NCI-H510A treated with DMSO at 0.1 percent for 48 hours (cell line): ENCODE measurements at regions not wholly inside any gene's neighbourhood (a gene's known extent, or its start where the extent isn't known, plus 50 kb on each side); places are given as distances from the start of the nearest gene placed in this dataset.
A peak's percentile ranks its signal among the peaks of the same experiment; 100 is the strongest.

Source experiments
- DNase-seq: peaks from one replicate; lab custom pipeline; 2025; lab: John Stamatoyannopoulos, UW

DNA sequence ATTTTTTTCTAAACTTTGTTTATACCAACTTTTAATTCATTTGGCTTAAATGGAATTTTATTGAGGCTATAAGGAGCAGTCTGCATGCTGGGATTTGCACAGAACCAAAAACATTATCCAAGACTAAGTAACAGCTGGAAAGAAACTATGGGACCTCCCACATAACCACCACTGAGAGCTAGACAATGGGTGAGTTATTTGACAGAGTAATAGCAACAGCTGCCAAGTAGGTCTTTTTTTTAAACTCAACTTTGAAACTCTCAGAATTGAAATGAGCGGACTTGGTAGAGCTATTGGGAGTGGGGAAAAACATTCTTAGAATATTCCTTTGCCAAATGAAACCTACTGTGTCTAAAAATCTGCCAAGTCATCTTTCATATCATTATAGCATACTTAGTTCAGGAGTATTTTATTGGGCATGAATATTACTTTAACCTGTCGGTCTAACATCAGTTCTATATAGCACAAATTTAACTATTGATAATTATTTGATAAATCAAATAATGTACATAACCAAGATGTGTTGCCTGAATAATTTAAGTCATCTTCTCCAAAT is 1428.0 kb downstream of the PCDH7 start:
- DNase-seq = no peak

DNA sequence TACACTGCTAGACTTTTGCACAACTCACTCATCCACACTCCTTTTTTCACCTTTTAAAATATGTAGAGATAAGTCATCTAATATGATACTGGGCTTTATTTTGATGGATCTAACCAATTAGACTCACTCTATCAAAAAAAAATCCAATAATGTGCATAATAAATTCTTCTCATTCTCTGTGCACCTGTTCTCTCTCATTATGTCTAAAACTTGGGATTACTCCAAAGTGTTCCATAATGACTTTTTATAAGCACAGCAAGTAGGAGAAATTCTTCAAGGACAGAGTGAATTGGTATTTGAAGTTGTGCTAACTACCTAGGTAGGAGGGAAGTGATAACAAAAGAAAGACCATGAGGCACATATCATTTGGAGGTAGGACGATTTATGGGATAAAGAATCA is 1438.8 kb downstream of the PCDH7 start:
- DNase-seq = no peak

DNA sequence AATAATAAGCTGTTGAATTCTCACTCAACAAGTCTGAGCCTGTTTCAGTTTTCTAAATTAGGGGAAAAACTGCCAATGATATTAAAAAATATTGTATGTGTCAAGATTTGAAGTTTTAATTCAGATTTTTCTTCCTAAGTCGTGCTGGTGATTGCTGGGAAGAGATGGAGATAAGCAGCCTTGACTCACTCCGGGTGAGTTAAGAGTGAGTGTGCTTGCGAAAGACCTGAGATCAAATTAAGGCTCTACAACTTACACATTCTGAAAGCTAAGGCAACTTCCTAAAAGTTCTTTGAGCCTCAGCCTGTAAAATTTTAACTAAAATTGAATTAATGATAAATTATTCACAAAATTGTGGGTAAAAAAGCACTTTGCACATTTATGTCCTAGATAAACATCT is 1441.2 kb downstream of the PCDH7 start:
- no peak for DNase-seq

DNA sequence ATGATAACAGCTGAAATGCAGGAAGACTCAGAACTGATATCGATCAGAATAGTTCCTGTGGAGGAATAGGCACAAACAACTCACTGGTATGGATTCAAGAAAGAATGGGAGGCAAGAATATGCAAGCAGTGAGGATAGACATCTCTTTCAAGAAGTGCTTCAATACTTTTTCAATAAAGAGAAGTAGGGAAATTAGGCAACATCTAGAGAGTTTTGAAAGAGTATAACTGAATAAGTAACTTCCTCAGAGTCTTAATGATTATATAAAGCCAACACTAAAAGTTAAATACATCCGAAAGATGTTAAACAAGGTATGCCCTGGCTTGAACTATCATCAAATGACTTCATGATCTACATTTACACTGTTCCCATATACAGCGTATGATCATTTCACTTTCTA is 1443.0 kb downstream of the PCDH7 start:
- DNase-seq = no peak

DNA sequence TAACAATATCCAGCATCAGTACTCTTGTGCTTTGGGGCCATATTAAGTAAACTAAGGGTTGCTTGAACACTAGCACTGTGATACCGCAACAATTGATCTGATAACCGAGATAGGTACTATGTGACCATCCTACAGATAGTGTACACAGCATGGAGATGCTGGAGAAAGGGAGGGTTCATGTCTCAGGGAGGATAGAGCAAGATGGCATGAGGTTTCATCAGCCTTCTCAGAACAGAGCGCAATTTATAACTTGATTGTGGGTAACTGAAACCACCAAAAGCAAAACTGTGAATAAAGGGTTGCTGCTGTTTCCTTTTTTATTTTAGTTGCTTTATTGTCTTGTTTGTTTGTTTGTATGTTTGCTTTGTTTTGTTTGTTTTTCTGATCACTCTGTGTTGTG is 1449.7 kb downstream of the PCDH7 start:
- DNase-seq = no peak

DNA sequence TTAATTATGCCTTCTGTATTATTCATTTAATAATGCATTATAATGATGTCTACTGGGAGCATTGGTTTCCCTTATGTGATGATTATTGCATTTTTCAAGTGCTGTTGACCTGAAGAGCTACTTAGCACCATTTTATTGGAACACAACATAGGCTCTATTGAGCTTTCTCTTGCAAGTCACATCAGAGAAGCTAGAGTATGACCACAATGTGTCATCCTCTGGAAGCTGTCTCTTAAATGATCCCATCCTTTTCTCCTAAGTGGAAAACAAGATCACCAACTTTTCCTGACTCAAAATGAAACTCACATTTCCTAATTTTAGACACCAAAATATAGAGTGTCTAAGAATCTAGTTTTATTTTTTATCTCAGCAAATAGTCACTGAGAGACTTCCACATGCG is 1451.9 kb downstream of the PCDH7 start:
- DNase-seq = no peak

DNA sequence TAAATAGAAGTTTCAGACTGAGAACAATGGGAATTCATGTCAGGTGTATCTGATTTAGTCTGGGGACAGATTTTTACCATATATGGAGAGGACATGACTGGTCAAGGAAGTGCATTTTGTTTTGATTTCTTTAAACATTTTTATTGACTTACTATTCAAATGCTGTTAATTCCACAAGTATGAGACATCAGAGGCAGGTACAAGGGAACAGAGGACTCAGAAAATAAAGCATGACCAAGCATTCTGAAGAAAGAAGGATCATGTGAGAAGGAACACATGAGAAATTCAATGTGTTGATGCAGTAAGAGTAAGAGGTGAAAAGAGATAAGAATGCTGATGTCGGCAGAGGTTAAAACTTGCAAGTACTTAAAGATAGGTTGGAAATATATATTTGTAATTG is 1452.6 kb downstream of the PCDH7 start:
- no peak for DNase-seq

DNA sequence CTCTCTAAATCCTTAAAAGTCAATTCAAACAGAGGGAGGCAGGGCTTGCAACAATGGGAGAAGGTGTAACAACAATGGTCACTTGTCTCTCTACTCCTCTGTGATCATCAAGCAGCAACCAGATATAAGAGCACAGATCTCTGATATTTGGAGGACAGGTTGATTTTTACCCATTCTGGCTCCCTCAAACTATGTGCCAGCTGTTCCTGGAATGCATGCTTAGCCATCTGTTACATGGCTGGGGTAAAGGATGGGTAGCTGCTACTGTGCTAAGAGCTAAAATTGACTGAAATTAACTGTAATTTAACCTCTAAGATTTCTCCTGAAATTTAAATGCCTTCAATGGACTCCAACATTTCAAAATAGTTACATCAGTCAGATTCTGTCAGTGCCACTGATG is 1459.9 kb downstream of the PCDH7 start:
- no peak for DNase-seq

DNA sequence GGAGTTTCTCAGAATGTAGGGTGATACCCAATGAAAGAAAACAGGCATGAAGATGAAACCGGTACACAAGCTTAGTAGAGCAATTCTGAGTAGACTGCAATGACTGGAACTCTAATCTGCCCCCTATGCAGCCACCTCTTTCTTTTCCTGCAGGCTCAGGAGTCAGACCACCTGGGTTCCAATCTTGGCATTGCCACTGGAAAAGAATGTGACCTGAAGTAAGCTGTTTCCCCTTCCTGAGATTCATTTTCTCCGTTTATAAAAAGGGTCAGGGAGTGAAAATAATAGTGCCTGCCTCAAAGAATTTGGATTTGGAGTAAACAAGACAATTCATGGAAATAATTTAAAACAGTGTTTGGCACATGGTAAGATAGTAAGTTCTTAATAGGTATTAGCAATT is 1464.0 kb downstream of the PCDH7 start:
- DNase-seq = no peak

DNA sequence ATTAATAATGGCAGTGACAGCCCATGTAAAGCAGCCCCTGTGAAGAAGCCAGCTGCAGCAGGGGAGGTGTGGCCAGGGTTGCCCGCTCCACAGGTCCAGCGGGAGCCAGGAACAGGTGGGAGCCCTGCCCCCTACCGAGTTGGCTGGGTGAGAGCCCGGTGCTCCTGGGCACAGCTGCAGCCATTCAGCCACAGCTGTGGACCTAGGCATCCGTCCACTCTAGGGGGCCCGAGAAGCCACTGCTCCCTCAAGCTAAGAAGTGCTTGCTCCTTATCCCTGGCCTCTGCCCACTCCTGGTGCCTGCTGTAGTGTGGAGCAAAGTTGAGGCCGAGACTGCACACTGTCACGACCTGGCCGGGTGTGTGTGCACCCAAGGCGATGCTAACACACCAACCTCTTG is 1469.0 kb downstream of the PCDH7 start:
- DNase-seq = no peak

DNA sequence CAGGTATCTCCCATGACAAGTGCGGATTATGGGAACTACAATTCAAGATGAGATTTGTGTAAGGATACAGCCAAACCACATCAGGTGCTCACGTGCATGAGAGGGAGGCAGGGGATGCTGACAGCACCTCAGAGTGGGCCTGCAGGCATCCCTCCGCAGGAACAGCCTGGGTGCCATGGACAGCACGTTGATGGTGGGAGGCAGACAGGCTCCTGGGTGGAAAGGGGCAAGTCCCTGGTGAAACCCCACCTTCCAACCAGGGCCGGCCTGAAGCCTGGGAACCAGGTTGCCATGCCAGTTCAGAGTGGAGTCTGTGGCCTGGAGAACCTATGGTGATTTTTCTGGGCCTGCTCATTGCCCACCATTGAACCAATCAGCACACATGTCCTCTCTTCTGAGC is 1469.6 kb downstream of the PCDH7 start:
- no peak for DNase-seq

DNA sequence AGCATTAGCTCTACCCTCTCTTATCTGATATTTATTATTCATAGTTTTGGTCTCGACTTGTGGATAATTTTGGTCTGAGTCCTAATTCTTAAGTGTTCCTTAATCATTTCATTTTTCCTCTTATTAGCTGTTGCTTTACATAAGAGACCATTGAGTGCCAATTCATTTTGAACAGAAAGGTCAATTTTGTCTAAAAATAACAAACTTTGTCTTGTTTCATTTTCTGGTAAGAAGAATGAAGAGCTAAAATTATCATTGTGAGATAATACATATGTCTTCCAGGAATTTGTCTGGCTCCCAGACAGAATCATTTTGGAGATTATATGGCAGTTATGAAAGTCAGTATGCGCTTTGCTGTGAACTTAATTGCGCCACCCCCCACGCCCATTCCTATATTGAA is 1471.8 kb downstream of the PCDH7 start:
- DNase-seq = no peak

DNA sequence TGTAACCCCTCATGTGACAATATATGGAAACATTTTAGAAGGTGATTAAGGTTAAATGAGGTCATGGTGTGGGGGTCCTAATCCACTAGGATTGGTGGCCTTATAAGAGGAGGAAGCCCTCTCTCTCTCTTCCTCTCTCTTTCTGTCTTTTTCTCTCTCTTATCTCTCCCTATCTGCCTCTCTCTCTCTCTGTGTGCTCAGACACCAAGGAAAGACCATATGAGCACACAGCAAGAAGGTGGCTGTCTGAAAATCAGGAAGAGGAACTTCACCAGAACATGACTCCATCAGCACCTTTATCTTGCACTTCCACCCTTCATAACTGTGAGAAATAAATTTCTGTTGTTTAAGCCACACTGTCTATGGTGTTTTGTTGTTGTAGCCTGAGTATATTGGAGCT is 1472.2 kb downstream of the PCDH7 start:
- DNase-seq = no peak

DNA sequence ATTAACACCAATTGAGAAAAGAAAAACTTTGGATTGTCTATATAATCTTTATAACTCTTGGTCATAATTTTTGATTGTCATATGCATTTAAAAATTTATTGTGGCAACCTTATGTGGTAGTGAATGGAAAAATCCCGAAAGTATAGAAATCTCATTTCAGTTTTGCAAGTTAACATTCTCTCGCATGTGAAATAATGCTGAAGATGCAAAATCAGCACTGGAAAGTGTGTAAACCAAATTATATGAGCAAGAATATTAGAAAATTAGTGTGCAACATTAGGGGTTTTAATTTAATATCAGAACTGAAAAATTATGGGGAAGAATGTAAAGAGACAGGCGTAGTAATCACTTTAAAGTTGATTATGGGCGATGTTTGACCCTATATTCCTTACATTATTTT is 1472.8 kb downstream of the PCDH7 start:
- no peak for DNase-seq

DNA sequence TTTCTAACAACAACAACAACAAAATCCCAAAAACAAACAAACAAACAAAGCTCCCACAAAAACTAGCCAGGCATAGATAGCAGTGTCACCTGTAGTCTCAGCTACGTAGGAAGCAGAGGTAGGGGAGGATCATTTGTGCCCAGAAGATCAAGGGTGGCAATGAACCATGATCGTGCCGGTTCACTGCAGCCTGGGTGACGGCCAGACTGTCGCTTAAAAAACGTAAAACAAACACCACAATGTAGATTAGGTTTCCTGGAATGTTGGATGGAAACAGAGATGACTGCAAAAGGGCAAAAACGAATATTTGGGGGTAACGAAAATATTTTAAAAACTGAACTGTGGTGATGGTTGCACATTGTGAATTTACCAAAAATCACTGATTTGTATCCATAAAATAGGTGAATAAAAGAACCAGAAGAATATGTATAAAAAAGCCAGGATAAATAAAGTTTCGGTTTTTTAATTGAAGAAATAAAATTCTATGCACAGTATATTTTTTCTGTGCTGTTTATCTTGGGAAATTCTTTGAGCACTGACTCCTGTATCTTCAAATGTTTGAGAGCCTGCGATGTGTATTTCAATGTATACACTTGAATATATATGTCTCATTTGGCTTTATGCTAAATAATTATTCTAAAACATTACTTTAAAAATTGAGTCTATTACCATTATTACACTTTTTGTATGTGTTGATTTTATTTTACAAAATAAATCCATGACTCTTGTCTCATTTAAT is 1477.0 kb downstream of the PCDH7 start:
- DNase-seq = peak; percentile 4

DNA sequence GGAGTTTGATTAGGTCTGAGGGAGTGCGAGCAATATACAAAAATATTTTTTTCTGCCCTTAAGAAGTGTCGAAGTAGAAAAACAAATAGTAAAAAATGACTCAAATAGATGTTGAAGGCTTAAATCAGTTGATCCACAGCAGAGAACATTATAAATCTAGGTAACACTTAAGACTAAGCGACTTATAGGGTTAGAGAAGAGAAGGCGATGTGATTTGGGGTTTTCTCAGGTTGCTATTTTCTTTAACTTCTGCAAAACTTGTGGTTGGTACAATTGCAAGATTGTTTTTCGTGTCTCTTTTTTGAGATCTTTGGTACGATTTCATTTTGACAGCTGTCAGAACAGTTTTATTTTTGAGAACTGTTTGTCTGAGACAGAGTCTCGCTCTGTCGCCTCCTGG is 1479.5 kb downstream of the PCDH7 start:
- no peak for DNase-seq

DNA sequence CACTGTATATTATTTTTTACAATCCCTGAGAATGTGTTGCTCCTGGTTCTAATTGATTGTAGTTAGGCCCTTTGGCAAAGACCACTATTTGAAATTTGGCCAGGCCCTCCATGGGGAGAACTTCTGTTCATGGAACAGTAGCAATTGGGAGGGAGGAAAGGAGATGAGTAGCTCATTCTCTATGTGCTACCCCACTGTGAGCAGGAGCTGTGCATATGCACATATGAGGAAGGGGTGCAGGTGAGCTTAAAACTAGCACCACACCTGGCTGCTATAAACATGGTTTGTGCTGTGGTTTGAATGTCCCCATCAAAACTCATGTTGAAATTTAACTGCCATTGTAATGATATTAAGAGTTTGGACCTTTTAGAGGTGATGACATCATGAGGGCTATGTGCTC is 1483.2 kb downstream of the PCDH7 start:
- no peak for DNase-seq

DNA sequence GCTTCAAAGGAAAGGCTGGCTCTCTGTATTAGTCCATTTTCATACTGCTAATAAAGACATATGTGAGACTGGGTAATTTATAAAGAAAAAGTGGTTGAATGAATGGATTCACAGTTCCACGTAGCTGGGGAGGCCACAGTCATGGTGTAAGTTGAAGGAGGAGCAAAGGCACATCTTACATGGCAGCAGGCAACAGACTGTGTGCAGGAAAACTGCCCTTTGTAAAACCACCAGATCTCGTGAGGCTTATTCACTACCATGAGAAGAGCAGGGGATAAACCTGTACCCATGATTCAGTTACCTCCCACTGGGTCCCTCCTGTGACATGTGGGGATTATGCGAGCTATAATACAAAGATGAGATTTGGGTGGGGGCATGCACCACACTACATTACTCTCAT is 1486.6 kb downstream of the PCDH7 start:
- no peak for DNase-seq

DNA sequence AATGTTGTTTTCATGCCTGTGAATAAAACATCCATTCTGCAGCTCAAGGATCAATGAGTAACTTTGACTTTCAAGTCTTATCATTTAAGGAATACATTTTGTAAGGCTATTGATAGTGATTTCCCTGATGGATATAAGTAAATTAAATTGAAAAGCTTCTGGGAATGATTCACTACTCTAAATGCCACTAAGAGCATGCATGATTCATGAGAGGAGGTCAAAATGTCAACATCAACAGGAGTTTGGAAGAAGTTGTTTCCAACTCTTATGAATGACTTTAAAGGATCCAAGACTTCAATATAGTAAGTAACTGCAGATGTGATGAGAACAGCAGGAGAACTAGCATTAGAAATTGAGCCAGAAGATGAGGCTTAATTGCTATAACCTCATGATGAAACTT is 1487.3 kb downstream of the PCDH7 start:
- DNase-seq = no peak

DNA sequence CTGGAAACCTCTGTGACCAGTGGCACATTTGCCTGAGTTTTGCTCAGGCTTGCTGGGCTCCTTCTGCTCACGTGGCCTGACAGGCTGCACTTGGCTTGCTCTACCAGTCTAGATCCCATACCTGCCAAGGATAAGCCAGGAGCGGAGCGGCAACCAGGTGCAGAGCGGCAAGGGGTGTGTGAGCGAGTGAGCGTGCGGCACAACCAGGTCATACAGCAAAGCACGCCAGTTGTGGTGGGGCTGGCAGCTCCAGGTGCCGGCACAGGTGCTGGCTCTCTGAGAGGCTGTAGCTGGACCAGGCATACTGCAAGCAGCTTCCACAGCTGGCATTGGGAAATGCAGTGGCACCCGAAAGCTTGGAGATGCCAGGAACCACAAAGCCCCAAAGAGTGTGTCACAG is 1495.1 kb downstream of the PCDH7 start:
- no peak for DNase-seq

DNA sequence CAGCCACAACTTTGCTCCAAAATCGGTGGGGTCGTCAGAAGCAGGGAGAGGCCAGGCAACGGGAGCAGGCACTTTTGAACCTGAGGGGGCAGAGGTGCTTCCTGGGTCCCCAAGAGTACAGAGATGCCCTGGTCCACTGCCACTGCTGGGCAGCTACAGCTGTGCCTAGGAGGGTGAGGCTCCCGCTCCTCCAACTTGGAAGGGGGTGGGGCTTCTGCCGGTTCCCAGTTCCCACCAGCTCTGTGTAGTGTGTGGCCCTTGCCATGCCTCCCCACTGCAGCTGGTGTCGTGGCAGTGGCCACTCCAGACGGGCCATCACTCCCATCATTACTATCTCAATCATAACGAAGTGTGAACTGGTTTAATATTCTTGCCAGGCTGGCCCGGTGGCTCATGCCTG is 1496.3 kb downstream of the PCDH7 start:
- no peak for DNase-seq

DNA sequence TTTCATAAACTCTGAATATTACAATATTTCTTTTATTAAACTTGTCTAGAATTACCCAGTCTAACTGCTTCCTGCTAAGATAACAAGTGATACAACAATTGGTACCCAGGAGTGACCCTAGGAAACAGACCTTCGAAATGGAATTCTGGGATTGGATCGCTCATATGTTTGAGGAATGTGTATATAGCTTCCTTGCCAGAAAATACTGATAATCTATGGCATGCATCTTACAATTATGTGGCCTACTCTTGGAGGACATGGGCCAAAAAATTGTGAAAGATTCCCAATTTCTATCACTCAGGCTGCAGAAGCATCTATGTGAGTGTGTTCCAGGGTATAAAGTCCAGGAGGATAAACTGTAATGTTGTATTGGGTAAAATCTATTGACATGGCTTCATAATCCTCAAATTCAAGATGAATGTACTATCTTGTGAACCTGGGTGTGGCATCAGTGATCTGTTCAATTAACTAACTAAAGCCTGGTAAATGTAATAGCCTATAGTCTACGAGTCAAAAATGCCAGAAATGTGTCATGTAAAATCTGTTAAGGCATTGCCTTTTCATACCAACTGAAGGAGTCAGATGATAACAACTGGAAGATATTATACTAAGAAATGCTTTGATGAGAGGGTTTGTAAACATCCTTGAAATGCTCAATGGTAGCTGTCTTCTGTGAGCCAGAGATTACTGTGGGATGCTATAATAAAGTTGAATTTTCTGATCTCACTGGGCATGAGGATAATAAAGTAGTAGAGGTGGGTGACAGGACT is 1499.3 kb downstream of the PCDH7 start:
- no peak for DNase-seq

DNA sequence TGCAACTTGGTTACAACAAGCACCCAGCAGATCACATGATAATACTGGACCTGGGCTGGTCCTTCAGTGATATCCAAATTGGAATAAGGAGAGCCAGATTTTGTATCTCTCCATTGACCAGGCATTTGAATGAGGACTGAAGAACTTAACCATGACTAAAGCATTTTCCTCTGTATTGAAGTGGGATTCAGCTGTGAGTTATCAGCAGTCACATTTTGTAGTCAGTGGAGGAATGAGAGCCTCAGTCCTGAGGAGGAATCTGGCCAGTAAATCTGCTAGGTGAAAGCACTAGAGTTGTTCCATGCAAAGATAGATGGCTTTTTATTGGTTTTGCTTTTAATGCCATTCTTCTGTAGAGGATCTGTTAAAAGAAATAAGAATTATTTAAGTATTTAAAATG is 1506.0 kb downstream of the PCDH7 start:
- DNase-seq = no peak

DNA sequence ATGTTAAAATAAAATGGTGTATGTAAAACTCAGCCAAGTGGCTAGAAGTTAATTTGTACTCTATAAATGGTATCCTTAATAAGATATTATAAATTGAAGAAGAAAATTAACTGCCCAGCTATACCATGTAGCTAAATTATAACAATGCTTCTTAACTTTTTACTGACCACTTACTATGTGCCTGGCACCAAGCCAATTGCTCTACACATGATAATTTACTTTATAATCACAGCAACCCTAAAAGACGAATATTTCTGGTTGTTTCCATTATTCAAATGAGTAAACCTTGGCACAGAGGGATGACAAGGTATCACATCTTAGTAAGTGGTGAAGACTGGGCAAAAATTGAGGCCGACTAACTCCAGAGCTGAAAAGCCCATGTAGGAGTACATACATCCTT is 1506.6 kb downstream of the PCDH7 start:
- no peak for DNase-seq
